Activated CD8-positive, alpha-beta T cell treated with anti-CD3 and anti-CD28 coated beads for 36 hours (primary cell): ENCODE measurements at regions not wholly inside any gene's neighbourhood (a gene's known extent, or its start where the extent isn't known, plus 50 kb on each side); places are given as distances from the start of the nearest gene placed in this dataset.
"Not testable (repeated sequence)": the region's sequence is repeated elsewhere in the genome, so short reads cannot be mapped to it uniquely, and the experiment has no call there.

ENCODE experiments used
- ATAC-seq: fragments of 200-7000 bp; cut with Tn5 transposase; one replicate; pipeline ENCODE4 v1.10.0; 2021; ENCODE audit warnings: mild to moderate bottlenecking, moderate library complexity
- CTCF ChIA-PET: fragments of 350-600 bp; sonication (Branson Sonifier 250); formaldehyde crosslinking; loops from one replicate; lab custom pipeline; 2021; ENCODE audit warnings: antibody characterized with exemption; lab: Charles Lee
- POLR2A ChIA-PET: fragments of 350-600 bp; sonication (Branson Sonifier 250); formaldehyde crosslinking; loops from one replicate; lab custom pipeline; 2021; ENCODE audit warnings: antibody characterized with exemption; lab: Charles Lee
- DNase-seq: peaks from one replicate; pipeline ENCODE4 v3.0.0-alpha.2; 2020
- H3K27ac Mint-ChIP-seq: one replicate; pipeline ENCODE4 v1.8.0; 2021; ENCODE audit warnings: mild to moderate bottlenecking, mixed read lengths
- H3K27me3 Mint-ChIP-seq: one replicate; pipeline ENCODE4 v1.8.0; 2021; ENCODE audit warnings: mixed read lengths
- H3K36me3 Mint-ChIP-seq: one replicate; pipeline ENCODE4 v1.8.0; 2021; ENCODE audit warnings: low read depth, mixed read lengths
- H3K4me1 Mint-ChIP-seq: one replicate; pipeline ENCODE4 v1.8.0; 2021; ENCODE audit warnings: low read depth, mixed read lengths
- H3K4me3 Mint-ChIP-seq: one replicate; pipeline ENCODE4 v1.8.0; 2021; ENCODE audit warnings: mild to moderate bottlenecking, moderate library complexity, mixed read lengths
- H3K9me3 Mint-ChIP-seq: one replicate; pipeline ENCODE4 v1.8.0; 2021; ENCODE audit warnings: mixed read lengths
- intact Hi-C: fragments of 100-400 bp; cut with micrococcal nuclease; formaldehyde crosslinking; loops from one replicate; pipeline ENCODE4 v1.10.0; 2022
- TF ChIP-seq, protein P1 (sequence below): fragments of 200-600 bp; IDR thresholded peaks from one replicate; pipeline ENCODE4 v1.8.0; 2022; ENCODE audit warnings: antibody characterized with exemption, mild to moderate bottlenecking

DNA sequence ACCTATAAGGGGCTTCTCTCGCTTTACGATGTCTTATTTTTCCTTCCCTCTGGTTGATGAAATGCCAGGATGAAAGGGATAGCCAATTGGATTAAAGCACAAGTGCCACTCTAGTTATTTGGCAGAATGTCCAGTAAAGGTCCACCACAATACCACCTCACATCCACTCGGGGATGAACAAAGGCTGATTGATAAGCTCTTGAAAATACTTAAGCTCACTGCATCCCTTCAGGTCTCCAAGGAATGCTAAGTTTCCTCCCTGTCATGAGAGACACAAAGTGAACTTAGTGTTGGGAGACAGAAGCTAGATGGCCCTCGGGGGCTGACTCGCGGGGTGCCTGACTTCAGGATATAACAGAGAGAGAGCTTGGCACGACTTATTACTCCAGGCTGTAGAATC is 185.9 kb upstream of the ZNF644 start:
- H3K27ac Mint-ChIP-seq, ATAC-seq, H3K4me3 Mint-ChIP-seq, H3K36me3 Mint-ChIP-seq, H3K4me1 Mint-ChIP-seq, H3K9me3 Mint-ChIP-seq, DNase-seq, intact Hi-C loops: not testable (repeated sequence)
- ChIA-PET CTCF (interaction anchor here (0.7 kb wide), 1 partner anchor 41 kb away, joined by 3 read pairs; no protein-coding TSS in a partner anchor), POLR2A (interaction anchor here (0.8 kb wide), 1 partner anchor 114 kb away, joined by 3 read pairs; no protein-coding TSS in a partner anchor)
- H3K27me3 Mint-ChIP-seq = peaks cover 11% of the 10 kb centered on the region

DNA sequence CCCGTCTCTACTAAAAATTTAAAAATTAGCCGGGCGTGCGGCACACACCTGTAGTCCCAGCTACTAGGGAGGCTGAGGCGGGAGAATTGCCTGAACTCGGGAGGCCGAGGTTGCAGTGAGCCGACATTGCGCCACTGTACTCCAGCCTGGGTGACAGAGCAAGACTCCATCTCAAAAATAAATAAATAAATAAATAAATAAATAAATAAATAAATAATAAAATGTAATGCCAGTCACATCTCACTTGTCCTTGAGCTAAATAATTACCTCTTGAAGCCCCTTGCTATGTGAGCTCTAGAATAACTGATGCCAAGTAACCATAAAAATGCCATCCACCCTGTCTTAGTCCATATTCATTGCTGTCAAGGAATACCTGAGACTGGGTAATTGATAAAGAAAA is 182.3 kb upstream of the ZNF644 start:
- POLR2A ChIA-PET, DNase-seq, ATAC-seq, H3K36me3 Mint-ChIP-seq, H3K4me1 Mint-ChIP-seq, H3K4me3 Mint-ChIP-seq, H3K9me3 Mint-ChIP-seq, H3K27ac Mint-ChIP-seq, intact Hi-C loops: not testable (repeated sequence)
- peaks cover 14% of the 10 kb centered on the region for H3K27me3 Mint-ChIP-seq
- CTCF ChIA-PET = interaction anchor here (1.4 kb wide), 1 partner anchor 38 kb away, joined by 3 read pairs; no protein-coding TSS in a partner anchor

- no peaks in the 10 kb centered on the region for H3K4me1 Mint-ChIP-seq
- TF ChIP-seq, protein P1, sequence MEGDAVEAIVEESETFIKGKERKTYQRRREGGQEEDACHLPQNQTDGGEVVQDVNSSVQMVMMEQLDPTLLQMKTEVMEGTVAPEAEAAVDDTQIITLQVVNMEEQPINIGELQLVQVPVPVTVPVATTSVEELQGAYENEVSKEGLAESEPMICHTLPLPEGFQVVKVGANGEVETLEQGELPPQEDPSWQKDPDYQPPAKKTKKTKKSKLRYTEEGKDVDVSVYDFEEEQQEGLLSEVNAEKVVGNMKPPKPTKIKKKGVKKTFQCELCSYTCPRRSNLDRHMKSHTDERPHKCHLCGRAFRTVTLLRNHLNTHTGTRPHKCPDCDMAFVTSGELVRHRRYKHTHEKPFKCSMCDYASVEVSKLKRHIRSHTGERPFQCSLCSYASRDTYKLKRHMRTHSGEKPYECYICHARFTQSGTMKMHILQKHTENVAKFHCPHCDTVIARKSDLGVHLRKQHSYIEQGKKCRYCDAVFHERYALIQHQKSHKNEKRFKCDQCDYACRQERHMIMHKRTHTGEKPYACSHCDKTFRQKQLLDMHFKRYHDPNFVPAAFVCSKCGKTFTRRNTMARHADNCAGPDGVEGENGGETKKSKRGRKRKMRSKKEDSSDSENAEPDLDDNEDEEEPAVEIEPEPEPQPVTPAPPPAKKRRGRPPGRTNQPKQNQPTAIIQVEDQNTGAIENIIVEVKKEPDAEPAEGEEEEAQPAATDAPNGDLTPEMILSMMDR = no peak
- DNase-seq (no peak), ATAC-seq (no peak)
- no peaks in the 10 kb centered on the region for H3K9me3 Mint-ChIP-seq
- H3K27ac Mint-ChIP-seq = no peak overlapping the region
- POLR2A ChIA-PET = no interaction called here
- H3K27me3 Mint-ChIP-seq = peaks cover 12% of the 10 kb centered on the region
- no peaks in the 10 kb centered on the region for H3K36me3 Mint-ChIP-seq
- intact Hi-C loops = no loop called here
- no peak overlapping the region for H3K4me3 Mint-ChIP-seq
- CTCF ChIA-PET = no interaction called here
Measured at GRCh38 chr1:91201694-91202093, 179.9 kb upstream of the ZNF644 start.

- DNase-seq = no peak
- Mint-ChIP-seq H3K4me1 (no peaks in the 10 kb centered on the region), H3K9me3 (no peaks in the 10 kb centered on the region), H3K27ac (no peak overlapping the region), H3K27me3 (peaks cover 12% of the 10 kb centered on the region), H3K4me3 (no peak overlapping the region), H3K36me3 (no peaks in the 10 kb centered on the region)
- intact Hi-C loops = no loop called here
- ChIA-PET CTCF (no interaction called here), POLR2A (no interaction called here)
- TF ChIP-seq, protein P1 = no peak
- no peak for ATAC-seq
Measured at GRCh38 chr1:91201176-91201575, 179.3 kb upstream of the ZNF644 start.

GRCh38 chr1:91200675-91201074 is 178.8 kb upstream of the ZNF644 start:
- ATAC-seq (no peak), DNase-seq (no peak)
- no peaks in the 10 kb centered on the region for H3K9me3 Mint-ChIP-seq
- H3K27ac Mint-ChIP-seq = no peak overlapping the region
- no peak overlapping the region for H3K4me3 Mint-ChIP-seq
- peaks cover 12% of the 10 kb centered on the region for H3K27me3 Mint-ChIP-seq
- intact Hi-C loops = no loop called here
- CTCF ChIA-PET = no interaction called here
- H3K36me3 Mint-ChIP-seq = no peaks in the 10 kb centered on the region
- POLR2A ChIA-PET = no interaction called here
- TF ChIP-seq, protein P1 = no peak
- no peaks in the 10 kb centered on the region for H3K4me1 Mint-ChIP-seq

- CTCF ChIA-PET = no interaction called here
- ATAC-seq = no peak
- Mint-ChIP-seq H3K27ac (no peak overlapping the region), H3K27me3 (peaks cover 12% of the 10 kb centered on the region), H3K4me3 (no peak overlapping the region), H3K36me3 (no peaks in the 10 kb centered on the region), H3K4me1 (no peaks in the 10 kb centered on the region), H3K9me3 (no peaks in the 10 kb centered on the region)
- POLR2A ChIA-PET = no interaction called here
- TF ChIP-seq, protein P1 = no peak
- no peak for DNase-seq
- intact Hi-C loops = no loop called here
Measured at GRCh38 chr1:91199988-91200387, 178.2 kb upstream of the ZNF644 start.
